Medulla oblongata (tissue), 1 donor: ENCODE measurements at regions not wholly inside any gene's neighbourhood (a gene's known extent, or its start where the extent isn't known, plus 50 kb on each side); places are given as distances from the start of the nearest gene placed in this dataset.

Experiments
- DNase-seq: peaks from one replicate; pipeline ENCODE4 v3.0.0-alpha.2; 2015; ENCODE audit errors: extremely low spot score

GRCh38 chr5:171509467-171509866 is 90.0 kb downstream of the FGF18 start:
- DNase-seq: no peak

- DNase-seq: no peak
Observed at GRCh38 chr5:171512397-171512796, 93.0 kb downstream of the FGF18 start.

GRCh38 chr5:171513591-171513990 is 94.1 kb downstream of the FGF18 start:
- no peak for DNase-seq

GRCh38 chr5:171518916-171519315 is 99.5 kb downstream of the FGF18 start:
- no peak for DNase-seq

GRCh38 chr5:171520300-171521174 is 101.1 kb downstream of the FGF18 start:
- DNase-seq: no peak

- DNase-seq: no peak
Observed at GRCh38 chr5:171521219-171521633, 101.8 kb downstream of the FGF18 start.

GRCh38 chr5:171521679-171522078 is 102.2 kb downstream of the FGF18 start:
- DNase-seq: no peak

- no peak for DNase-seq
Observed at GRCh38 chr5:171523781-171524180, 104.3 kb downstream of the FGF18 start.

GRCh38 chr5:171524466-171524865 is 105.0 kb downstream of the FGF18 start:
- no peak for DNase-seq

GRCh38 chr5:171525085-171525484 is 105.6 kb downstream of the FGF18 start:
- DNase-seq: no peak

- DNase-seq: no peak
Observed at GRCh38 chr5:171528036-171528435, 108.6 kb downstream of the FGF18 start.

GRCh38 chr5:171528865-171529614 is 109.6 kb downstream of the FGF18 start:
- DNase-seq: no peak

- DNase-seq: no peak
Observed at GRCh38 chr5:171531638-171532037, 112.2 kb downstream of the FGF18 start.

- no peak for DNase-seq
Observed at GRCh38 chr5:171533153-171533552, 113.7 kb downstream of the FGF18 start.

GRCh38 chr5:171534043-171534895 is 114.8 kb downstream of the FGF18 start:
- DNase-seq: no peak

- DNase-seq: no peak
Observed at GRCh38 chr5:171535162-171535561, 115.7 kb downstream of the FGF18 start.

- DNase-seq: no peak
Observed at GRCh38 chr5:171537070-171537849, 117.8 kb downstream of the FGF18 start.

GRCh38 chr5:171537923-171538537 is 118.6 kb downstream of the FGF18 start:
- no peak for DNase-seq

GRCh38 chr5:171538681-171539080 is 119.2 kb downstream of the FGF18 start:
- DNase-seq: no peak

GRCh38 chr5:171540865-171541264 is 121.4 kb downstream of the FGF18 start:
- DNase-seq: no peak

GRCh38 chr5:171541341-171541776 is 121.9 kb downstream of the FGF18 start:
- no peak for DNase-seq
